ENCODE measurements at regions not wholly inside any gene's neighbourhood (a gene's known extent, or its start where the extent isn't known, plus 50 kb on each side); places are given as distances from the start of the nearest gene placed in this dataset.
"Not testable (repeated sequence)": the region's sequence is repeated elsewhere in the genome, so short reads cannot be mapped to it uniquely, and the experiment has no call there.

- DNase-seq, result no peak
These were observed 571.0 kb upstream of the ARRDC3 start for GRCh38 chr5:91954136-91954535.

- DNase-seq, result no peak
These were observed 567.2 kb upstream of the ARRDC3 start for GRCh38 chr5:91950328-91950727.

DNA sequence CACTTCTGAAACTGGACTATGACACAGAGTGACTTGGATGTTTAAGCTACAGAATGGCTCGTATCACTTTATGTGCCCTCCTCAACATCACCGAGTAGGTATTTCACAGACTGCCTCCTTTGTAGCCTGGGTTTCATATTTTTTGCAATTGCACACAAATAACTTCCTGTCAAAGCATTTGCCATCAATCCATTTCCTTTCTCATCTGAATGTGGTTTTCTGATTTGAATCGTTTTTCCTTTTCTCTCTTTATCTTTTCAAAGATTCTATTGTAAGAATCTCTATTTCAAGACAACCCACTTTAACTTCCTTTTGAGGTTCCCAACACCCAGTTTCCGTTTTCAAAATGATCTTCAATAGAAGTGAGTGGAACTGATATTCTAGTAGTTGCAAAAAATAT is 563.8 kb upstream of the ARRDC3 start:
- DNase-seq, result no peak

- no peak for DNase-seq
These were observed 558.5 kb upstream of the ARRDC3 start for GRCh38 chr5:91941588-91941987.

GRCh38 chr5:91938441-91938840 is 555.3 kb upstream of the ARRDC3 start:
- DNase-seq, result no peak

DNA sequence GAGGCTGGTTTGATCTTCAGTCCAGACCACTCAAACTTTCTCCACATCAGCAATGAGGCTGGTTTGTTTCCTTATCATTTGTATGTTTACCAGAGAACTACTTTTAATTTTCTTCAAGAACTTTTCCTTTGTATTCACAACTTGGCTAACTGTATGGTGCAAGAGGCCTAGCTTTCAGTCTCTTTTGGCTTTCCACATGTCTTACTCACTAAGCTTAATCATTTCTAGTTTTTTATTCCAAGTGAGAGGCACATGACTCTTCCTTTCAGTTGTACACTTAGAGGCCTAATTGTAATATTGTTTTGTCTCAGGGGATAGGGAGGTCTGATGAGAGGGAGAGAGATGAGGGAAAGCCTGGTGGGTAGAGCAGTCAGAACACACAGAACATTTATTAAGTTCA is 554.0 kb upstream of the ARRDC3 start:
- no peak for DNase-seq

GRCh38 chr5:91929522-91929817 is 546.4 kb upstream of the ARRDC3 start:
- no peak for DNase-seq

DNA sequence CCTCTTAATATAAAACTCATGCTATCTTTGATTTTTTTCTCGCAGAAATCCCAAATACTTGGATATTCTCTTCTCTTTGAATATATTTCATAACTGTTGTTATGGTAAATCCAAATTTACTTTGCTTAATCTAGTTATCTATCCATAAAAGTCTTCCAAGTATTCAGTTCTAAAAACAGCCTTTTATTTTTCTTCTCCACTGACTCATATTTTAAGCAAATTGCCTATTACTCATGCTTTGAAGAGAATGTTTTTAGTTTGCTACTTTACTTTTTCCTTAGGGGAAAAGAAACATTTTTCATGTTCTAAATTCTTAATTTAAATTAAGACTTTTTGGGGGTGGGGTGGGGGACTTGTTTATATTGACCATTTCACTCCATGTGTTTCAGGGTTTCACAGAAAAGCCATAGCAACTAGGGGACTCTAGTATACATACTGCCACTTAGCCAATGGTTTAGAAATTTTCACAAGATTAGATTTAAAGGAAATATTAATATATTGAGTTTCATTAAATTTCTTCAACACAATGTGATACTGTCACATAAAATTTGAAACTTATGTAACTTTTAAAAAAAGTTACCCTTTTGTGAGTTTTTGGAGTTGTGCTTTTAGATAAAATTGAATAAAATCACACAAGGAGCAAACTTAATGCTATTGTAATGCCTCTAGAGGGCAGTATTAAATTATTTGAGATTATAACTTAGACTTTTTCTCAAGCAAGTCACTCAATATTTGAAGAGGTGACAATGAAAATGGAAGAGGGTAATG is 545.8 kb upstream of the ARRDC3 start:
- peak; percentile 45 for DNase-seq

- no peak for DNase-seq
These were observed 544.3 kb upstream of the ARRDC3 start for GRCh38 chr5:91927439-91927838.

DNA sequence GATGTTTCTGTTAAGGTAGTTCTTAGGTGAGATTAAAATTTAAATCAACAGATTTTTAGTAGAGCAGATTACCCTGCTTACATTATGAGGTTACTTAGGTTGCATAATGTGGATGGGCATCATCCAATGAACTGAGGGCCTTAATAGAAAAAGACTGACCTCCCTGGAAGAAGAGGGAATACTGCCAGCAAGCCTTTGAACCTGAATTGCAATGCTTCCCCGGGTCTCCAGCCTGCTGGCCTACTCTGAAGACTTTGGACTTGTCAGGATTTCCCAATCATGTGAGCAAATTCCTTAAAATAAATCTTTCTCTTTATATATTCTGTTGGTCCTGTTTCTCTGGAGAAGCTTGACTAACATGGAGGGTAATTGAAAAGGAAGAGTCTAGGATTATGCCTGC is 542.1 kb upstream of the ARRDC3 start:
- no peak for DNase-seq

GRCh38 chr5:91917037-91917814 is 534.1 kb upstream of the ARRDC3 start:
- not testable (repeated sequence) for DNase-seq

GRCh38 chr5:91910655-91911054 is 527.5 kb upstream of the ARRDC3 start:
- no peak for DNase-seq

DNA sequence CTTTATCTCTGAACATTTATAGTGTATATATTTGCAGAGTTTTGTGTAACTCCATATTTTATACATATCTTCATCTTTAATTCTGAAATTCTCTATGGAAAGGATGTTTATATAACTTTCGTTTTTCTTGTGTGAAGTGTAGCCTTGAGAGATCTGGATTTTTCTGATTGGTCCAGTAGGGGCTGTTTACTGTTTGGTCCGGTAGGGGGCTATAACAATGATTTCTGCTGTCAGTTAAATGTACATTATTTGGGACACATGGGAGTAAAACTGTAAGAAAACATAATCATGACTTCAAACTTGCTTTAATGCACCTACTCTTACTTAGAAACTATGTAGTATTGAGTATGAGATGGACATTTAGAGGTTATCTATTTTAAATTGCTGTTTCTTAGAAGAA is 527.1 kb upstream of the ARRDC3 start:
- no peak for DNase-seq

- no peak for DNase-seq
These were observed 523.4 kb upstream of the ARRDC3 start for GRCh38 chr5:91906494-91906893.

- no peak for DNase-seq
These were observed 522.9 kb upstream of the ARRDC3 start for GRCh38 chr5:91906027-91906426.

GRCh38 chr5:91898898-91899297 is 515.8 kb upstream of the ARRDC3 start:
- DNase-seq, result no peak

DNA sequence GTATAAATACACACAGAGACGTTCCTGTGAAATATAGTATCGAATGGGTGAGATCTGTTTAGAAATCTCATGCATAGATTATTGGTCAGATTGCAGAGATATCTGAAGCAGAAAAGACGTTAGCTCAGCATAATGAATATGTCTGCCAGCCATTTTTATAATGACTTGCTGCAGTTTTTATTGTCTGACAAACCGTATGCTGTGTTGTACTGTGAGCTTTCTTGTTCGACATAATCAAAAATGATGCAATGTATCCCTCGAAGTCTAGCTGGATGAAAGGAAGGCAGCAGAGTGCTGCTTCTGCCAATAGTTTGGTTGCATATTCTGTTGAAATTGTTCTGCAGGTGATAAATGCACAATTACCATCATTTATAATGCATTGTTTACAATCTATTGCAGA is 514.9 kb upstream of the ARRDC3 start:
- no peak for DNase-seq

- DNase-seq, result no peak
These were observed 505.7 kb upstream of the ARRDC3 start for GRCh38 chr5:91888810-91889209.

DNA sequence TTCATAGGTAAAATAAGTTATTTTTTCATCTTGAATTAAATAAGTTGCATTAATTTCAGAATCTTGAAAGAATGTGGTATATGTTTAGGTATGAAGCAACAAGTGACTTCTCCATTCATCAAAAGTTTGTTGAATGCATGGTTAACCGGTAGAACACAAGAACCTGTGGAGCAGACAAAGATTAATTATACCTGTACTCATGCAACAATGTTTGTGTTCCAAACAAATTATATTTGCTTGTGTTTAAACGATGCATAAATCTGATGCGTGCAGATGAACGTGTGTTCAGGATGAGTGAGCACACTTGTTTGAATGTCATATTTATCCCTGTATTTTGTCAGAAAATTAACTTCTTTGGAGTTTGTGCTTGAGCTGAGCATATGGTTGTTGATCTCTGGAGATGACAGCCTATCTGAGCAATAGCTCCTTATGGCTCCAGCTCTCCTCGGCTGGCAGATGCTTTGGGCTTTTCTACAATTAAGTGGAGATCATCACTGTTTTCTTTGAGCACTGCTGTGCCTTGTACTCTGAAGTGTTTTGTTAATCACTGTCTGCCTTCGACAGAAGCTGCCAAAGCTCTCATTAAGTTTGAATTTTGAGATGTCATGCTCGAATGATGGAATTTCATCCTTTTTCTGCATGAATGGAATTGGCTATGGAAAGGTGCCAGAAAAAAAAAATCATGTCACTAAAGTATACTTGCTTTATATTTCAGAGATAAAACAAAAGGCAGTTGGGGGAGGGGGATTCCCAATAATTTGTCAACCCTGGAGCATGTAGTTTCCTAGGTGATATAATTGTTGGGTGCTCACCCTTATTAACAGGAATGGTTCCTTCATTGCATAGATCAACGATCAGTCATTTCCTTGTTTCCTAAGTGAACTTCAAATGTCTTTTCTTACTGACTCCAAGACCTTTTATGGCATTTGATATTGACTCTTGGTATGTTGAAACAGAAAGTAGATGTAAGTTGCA is 502.5 kb upstream of the ARRDC3 start:
- peak; percentile 24 for DNase-seq

- no peak for DNase-seq
These were observed 500.9 kb upstream of the ARRDC3 start for GRCh38 chr5:91884036-91884435.

GRCh38 chr5:91875196-91875779 is 492.2 kb upstream of the ARRDC3 start:
- DNase-seq, result no peak

DNA sequence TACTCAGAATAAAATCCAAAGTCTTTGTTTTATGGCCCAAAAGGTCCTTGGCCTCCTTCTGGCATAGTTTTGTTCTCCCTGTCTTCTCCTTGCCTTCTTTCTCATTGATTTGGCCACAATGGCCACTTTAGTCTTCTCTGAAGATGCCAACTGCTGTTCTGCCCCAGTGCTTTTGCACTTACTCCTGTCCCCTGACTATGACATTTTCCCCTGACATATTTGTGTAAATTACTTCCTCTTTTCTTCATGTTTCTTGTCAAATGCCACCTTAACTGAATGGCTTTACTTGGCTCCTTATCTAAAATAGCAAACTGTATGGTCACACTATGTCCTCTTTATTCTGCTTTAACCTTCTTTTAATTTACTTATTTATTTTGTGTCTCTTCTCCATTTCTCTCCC is 484.7 kb upstream of the ARRDC3 start:
- DNase-seq, result no peak

GRCh38 chr5:91865915-91866314 is 482.8 kb upstream of the ARRDC3 start:
- no peak for DNase-seq

Data from SHP77 treated with DMSO at 0.1 percent for 48 hours (cell line).